Fibroblast of the aortic adventitia (primary cell): ENCODE measurements at regions not wholly inside any gene's neighbourhood (a gene's known extent, or its start where the extent isn't known, plus 50 kb on each side); places are given as distances from the start of the nearest gene placed in this dataset.
"Not testable (repeated sequence)": the region's sequence is repeated elsewhere in the genome, so short reads cannot be mapped to it uniquely, and the experiment has no call there.

Source experiments
- DNase-seq: peaks from one replicate; pipeline ENCODE4 v3.0.0-alpha.2; 2010; ENCODE audit warnings: low read depth
- H3K4me3 ChIP-seq: 2 replicates; pipeline ENCODE4 v1.5.1; 2011; ENCODE audit warnings: low read depth, mild to moderate bottlenecking, control low read depth, low read length, moderate library complexity
- CTCF ChIP-seq: IDR thresholded peaks from 2 replicates; pipeline ENCODE4 v1.5.1; 2011; ENCODE audit warnings: mild to moderate bottlenecking, low read length, control low read depth, inconsistent platforms; ENCODE audit not compliant: insufficient read depth

- no peak for TF ChIP-seq CTCF
- no peak for DNase-seq
- no peak overlapping the region for H3K4me3 ChIP-seq
Measured at GRCh38 chr22:47355776-47356510, 593.5 kb downstream of the TBC1D22A start.

GRCh38 chr22:47355388-47355725, 592.9 kb downstream of the TBC1D22A start:
- no peak for TF ChIP-seq CTCF
- DNase-seq, result no peak
- H3K4me3 ChIP-seq, result no peak overlapping the region

- H3K4me3 ChIP-seq, result no peak overlapping the region
- TF ChIP-seq CTCF, result no peak
- DNase-seq, result no peak
Measured at GRCh38 chr22:47354668-47355387, 592.4 kb downstream of the TBC1D22A start.

- DNase-seq, result no peak
- no peak overlapping the region for H3K4me3 ChIP-seq
- no peak for TF ChIP-seq CTCF
Measured at GRCh38 chr22:47352920-47353700, 590.7 kb downstream of the TBC1D22A start.

GRCh38 chr22:47351836-47352579, 589.6 kb downstream of the TBC1D22A start:
- DNase-seq, result no peak

GRCh38 chr22:47346287-47346686, 583.8 kb downstream of the TBC1D22A start:
- H3K4me3 ChIP-seq, result not testable (repeated sequence)

More at GRCh38 chr22:47351836-47352579, 589.6 kb downstream of the TBC1D22A start:
- no peak overlapping the region for H3K4me3 ChIP-seq
- TF ChIP-seq CTCF, result no peak

More at GRCh38 chr22:47346287-47346686, 583.8 kb downstream of the TBC1D22A start:
- not testable (repeated sequence) for DNase-seq
